ENCODE measurements at regions not wholly inside any gene's neighbourhood (a gene's known extent, or its start where the extent isn't known, plus 50 kb on each side); places are given as distances from the start of the nearest gene placed in this dataset.
A peak's percentile ranks its signal among the peaks of the same experiment; 100 is the strongest.

GRCh38 chr4:101563126-101563525 lies 215.8 kb upstream of the PPP3CA start:
- DNase-seq = no peak

GRCh38 chr4:101556842-101557241 lies 209.5 kb upstream of the PPP3CA start:
- DNase-seq = peak; percentile 38 to 42

GRCh38 chr4:101555341-101555880 lies 208.1 kb upstream of the PPP3CA start:
- DNase-seq = no peak

GRCh38 chr4:101540336-101540735 lies 193.0 kb upstream of the PPP3CA start:
- DNase-seq = peak; percentile 36 to 57

- no peak for DNase-seq
These were observed 181.2 kb upstream of the PPP3CA start for GRCh38 chr4:101528526-101528925.

GRCh38 chr4:101527188-101527587 lies 179.9 kb upstream of the PPP3CA start:
- DNase-seq = peak; percentile 3 to 42

GRCh38 chr4:101515566-101515965 lies 168.2 kb upstream of the PPP3CA start:
- no peak for DNase-seq

GRCh38 chr4:101515099-101515498 lies 167.8 kb upstream of the PPP3CA start:
- no peak for DNase-seq

- no peak for DNase-seq
These were observed 165.1 kb upstream of the PPP3CA start for GRCh38 chr4:101512416-101512815.

- DNase-seq = no peak
These were observed 154.1 kb upstream of the PPP3CA start for GRCh38 chr4:101501421-101501820.

GRCh38 chr4:101500742-101501141 lies 153.4 kb upstream of the PPP3CA start:
- no peak for DNase-seq

- no peak for DNase-seq
These were observed 127.9 kb upstream of the PPP3CA start for GRCh38 chr4:101475246-101475645.

- no peak for DNase-seq
These were observed 123.9 kb upstream of the PPP3CA start for GRCh38 chr4:101471201-101471600.

- DNase-seq = no peak
These were observed 117.3 kb upstream of the PPP3CA start for GRCh38 chr4:101464596-101464995.

- DNase-seq = peak; percentile 18 to 60
These were observed 111.6 kb upstream of the PPP3CA start for GRCh38 chr4:101458914-101459313.

GRCh38 chr4:101458473-101458872 lies 111.1 kb upstream of the PPP3CA start:
- no peak for DNase-seq

GRCh38 chr4:101451086-101451485 lies 103.8 kb upstream of the PPP3CA start:
- DNase-seq = no peak

GRCh38 chr4:101441446-101441845 lies 94.1 kb upstream of the PPP3CA start:
- no peak for DNase-seq

- no peak for DNase-seq
These were observed 92.6 kb upstream of the PPP3CA start for GRCh38 chr4:101439926-101440325.

GRCh38 chr4:101421386-101421785 lies 74.1 kb upstream of the PPP3CA start:
- no peak for DNase-seq

GRCh38 chr4:101420661-101421060 lies 73.3 kb upstream of the PPP3CA start:
- DNase-seq = no peak

- DNase-seq = peak in 1 of 2 donors; percentile 3
These were observed 72.2 kb upstream of the PPP3CA start for GRCh38 chr4:101419336-101420135.

- DNase-seq = no peak
These were observed 71.1 kb upstream of the PPP3CA start for GRCh38 chr4:101418466-101418865.

- DNase-seq = no peak
These were observed 70.7 kb upstream of the PPP3CA start for GRCh38 chr4:101418055-101418454.

GRCh38 chr4:101417046-101417445 lies 69.7 kb upstream of the PPP3CA start:
- DNase-seq = no peak
